IMR-90 (cell line): ENCODE measurements at regions not wholly inside any gene's neighbourhood (a gene's known extent, or its start where the extent isn't known, plus 50 kb on each side); places are given as distances from the start of the nearest gene placed in this dataset.

Experiments used
- ATAC-seq: fragments of 200-7000 bp; cut with Tn5 transposase; 2 replicates; pipeline ENCODE4 v1.9.1; 2020; ENCODE audit warnings: low read depth, mild to moderate bottlenecking, moderate library complexity
- BruUV-seq: library from RNA; stranded (reverse); fragments of 400-500 nt; replicated peaks from 2 replicates; lab custom pipeline; 2021; lab: Mats Ljungman, UMichigan
- CTCF ChIA-PET: fragments of 300-600 bp; formaldehyde crosslinking; extraction: SDS; loops from one replicate; lab custom pipeline; 2021; ENCODE audit warnings: antibody characterized with exemption; lab: Yijun Ruan, JAX
- POLR2A ChIA-PET: fragments of 300-600 bp; sonication (Branson Sonifier 250); formaldehyde crosslinking; loops from one replicate; lab custom pipeline; 2022; ENCODE audit warnings: antibody characterized with exemption; ENCODE audit not compliant: unreplicated experiment; lab: Charles Lee
- DNase-seq: peaks from one replicate; pipeline ENCODE4 v3.0.0; 2013
- H2AFZ ChIP-seq: replicated peaks from 2 replicates; pipeline ENCODE3; 2013; ENCODE audit warnings: low read length, mild to moderate bottlenecking; ENCODE audit not compliant: poor library complexity
- H2AK5ac ChIP-seq: 2 replicates; pipeline ENCODE4 v1.6.1; 2013; ENCODE audit warnings: low read depth, low read length, inconsistent platforms
- H2AK9ac ChIP-seq: replicated peaks from 2 replicates; pipeline ENCODE3; 2013; ENCODE audit warnings: mild to moderate bottlenecking, low read depth, low read length, moderate library complexity; ENCODE audit not compliant: poor library complexity
- H2BK120ac ChIP-seq: 2 replicates; pipeline ENCODE4 v1.6.1; 2013; ENCODE audit warnings: low read depth, low read length, inconsistent platforms
- H2BK15ac ChIP-seq: 3 replicates; pipeline ENCODE4 v1.6.1; 2013; ENCODE audit warnings: low read depth, low read length, inconsistent platforms
- H2BK20ac ChIP-seq: 2 replicates; pipeline ENCODE4 v1.6.1; 2013; ENCODE audit warnings: low read depth, mild to moderate bottlenecking, inconsistent platforms, low read length, moderate library complexity
- H2BK5ac ChIP-seq: 2 replicates; pipeline ENCODE4 v1.6.1; 2013; ENCODE audit warnings: mild to moderate bottlenecking, low read depth, low read length, inconsistent platforms; ENCODE audit not compliant: poor library complexity, severe bottlenecking
- H3K14ac ChIP-seq: replicated peaks from 2 replicates; pipeline ENCODE4 v1.6.1; 2013; ENCODE audit warnings: low read depth, low read length, inconsistent platforms
- H3K18ac ChIP-seq: 2 replicates; pipeline ENCODE4 v1.6.1; 2013; ENCODE audit warnings: low read depth, low read length, control low read depth
- H3K23ac ChIP-seq: 2 replicates; pipeline ENCODE4 v1.6.1; 2013; ENCODE audit warnings: low read depth, low read length, inconsistent platforms
- H3K27ac ChIP-seq: 2 replicates; pipeline ENCODE4 v1.5.1; 2013; ENCODE audit warnings: mild to moderate bottlenecking, control low read depth, low read length; ENCODE audit not compliant: insufficient read depth
- H3K27me3 ChIP-seq: 2 replicates; pipeline ENCODE4 v1.6.1; 2013; ENCODE audit warnings: low read length; ENCODE audit not compliant: control insufficient read depth, insufficient read depth
- H3K36me3 ChIP-seq: 2 replicates; pipeline ENCODE4 v1.6.1; 2013; ENCODE audit warnings: low read length, mixed read lengths; ENCODE audit not compliant: control insufficient read depth, insufficient read depth
- H3K4ac ChIP-seq: 2 replicates; pipeline ENCODE4 v1.6.1; 2013; ENCODE audit warnings: low read depth, low read length, inconsistent platforms
- H3K4me1 ChIP-seq: 2 replicates; pipeline ENCODE4 v1.6.1; 2013; ENCODE audit warnings: low read length, mixed read lengths; ENCODE audit not compliant: control insufficient read depth, insufficient read depth
- H3K4me2 ChIP-seq: 2 replicates; pipeline ENCODE4 v1.6.1; 2013; ENCODE audit warnings: low read depth, mild to moderate bottlenecking, control low read depth, low read length, moderate library complexity
- H3K4me3 ChIP-seq: 2 replicates; pipeline ENCODE4 v1.5.1; 2013; ENCODE audit warnings: low read depth, mild to moderate bottlenecking, control low read depth, low read length, moderate library complexity; ENCODE audit not compliant: insufficient read depth
- H3K56ac ChIP-seq: 2 replicates; pipeline ENCODE4 v1.6.1; 2013; ENCODE audit warnings: low read length, inconsistent platforms; ENCODE audit not compliant: insufficient read depth; ENCODE audit errors: extremely low read depth
- H3K79me1 ChIP-seq, 2 experiments: 2 replicates each; pipeline ENCODE4 v1.6.1; 2013; ENCODE audit warnings: low read length in 2 of 2, inconsistent platforms in 1 of 2, low read depth in 1 of 2
- H3K9ac ChIP-seq: 2 replicates; pipeline ENCODE4 v1.6.1; 2013; ENCODE audit warnings: low read depth, low read length, control low read depth
- H3K9me1 ChIP-seq: 2 replicates; pipeline ENCODE4 v1.6.1; 2013; ENCODE audit warnings: low read length, inconsistent platforms; ENCODE audit not compliant: insufficient read depth
- H3K9me3 ChIP-seq: 2 replicates; pipeline ENCODE4 v1.6.1; 2013; ENCODE audit warnings: low read length; ENCODE audit not compliant: control insufficient read depth, insufficient read depth
- H4K20me1 ChIP-seq: 2 replicates; pipeline ENCODE4 v1.6.1; 2013; ENCODE audit warnings: low read length, inconsistent platforms; ENCODE audit not compliant: insufficient read depth
- H4K5ac ChIP-seq: 2 replicates; pipeline ENCODE4 v1.6.1; 2013; ENCODE audit warnings: mild to moderate bottlenecking, low read depth, low read length, control low read depth
- H4K8ac ChIP-seq, 2 experiments: 2 replicates each; pipeline ENCODE4 v1.6.1; 2013; ENCODE audit warnings: low read depth in 2 of 2, low read length in 2 of 2, control low read depth in 1 of 2, inconsistent platforms in 1 of 2
- H4K91ac ChIP-seq: 2 replicates; pipeline ENCODE4 v1.6.1; 2013; ENCODE audit warnings: low read depth, low read length, inconsistent platforms; ENCODE audit not compliant: insufficient read depth
- BHLHE40 ChIP-seq: fragments of 150-350 bp; IDR thresholded peaks from 2 replicates; pipeline ENCODE4 v1.6.1; 2016; ENCODE audit warnings: mild to moderate bottlenecking, low read depth, low read length
- CHD1 ChIP-seq: IDR thresholded peaks from 2 replicates; pipeline ENCODE4 v1.6.1; 2012; ENCODE audit warnings: low read depth, low read length, improper control_type of control experiment
- FOS ChIP-seq: fragments of 150-350 bp; IDR thresholded peaks from 2 replicates; pipeline ENCODE4 v1.6.1; 2016; ENCODE audit warnings: low read depth, low read length
- MAFK ChIP-seq: IDR thresholded peaks from 2 replicates; pipeline ENCODE4 v1.6.1; 2012; ENCODE audit warnings: low read depth, low read length, improper control_type of control experiment
- NFE2L2 ChIP-seq: fragments of 150-350 bp; IDR thresholded peaks from 2 replicates; pipeline ENCODE4 v1.6.1; 2016; ENCODE audit warnings: low read depth, mild to moderate bottlenecking, low read length
- POLR2A ChIP-seq: IDR thresholded peaks from 2 replicates; pipeline ENCODE4 v1.6.1; 2012; ENCODE audit warnings: mild to moderate bottlenecking, low read depth, low read length
- RAD21 ChIP-seq: IDR thresholded peaks from 2 replicates; pipeline ENCODE4 v1.6.1; 2012; ENCODE audit warnings: low read length, improper control_type of control experiment
- RCOR1 ChIP-seq: IDR thresholded peaks from 2 replicates; pipeline ENCODE4 v1.6.1; 2012; ENCODE audit warnings: mild to moderate bottlenecking, low read length, improper control_type of control experiment; ENCODE audit not compliant: insufficient replicate concordance
- RFX5 ChIP-seq: IDR thresholded peaks from 2 replicates; pipeline ENCODE4 v1.8.0; 2012; ENCODE audit warnings: low read depth, mild to moderate bottlenecking, low read length, moderate library complexity
- SMC3 ChIP-seq: fragments of 150-350 bp; IDR thresholded peaks from 2 replicates; pipeline ENCODE4 v1.6.1; 2016; ENCODE audit warnings: low read depth, mild to moderate bottlenecking, antibody characterized with exemption, low read length, moderate library complexity
- WGBS, 2 experiments: methylation state at CpG; one replicate each; pipeline versions ENCODE4 v1.1.5 to v1.1.7; 2013; ENCODE audit warnings: missing lambda C conversion rate in 2 of 2; ENCODE audit not compliant: insufficient read length in 1 of 2; ENCODE audit errors: extremely low coverage in 2 of 2; 5-methylcytosine and 5-hydroxymethylcytosine counted together
- dilution Hi-C: fragments of 300-500 bp; cut with HindIII; formaldehyde crosslinking; loops from one replicate; pipeline ENCODE4 v1.14.3; 2018; ENCODE audit warnings: low sequenced_read_pairs; ENCODE audit not compliant: unreplicated experiment
- in situ Hi-C: fragments of 300-500 bp; cut with MboI; formaldehyde crosslinking; loops from 3 replicates; pipeline ENCODE4 v1.14.3; 2019; ENCODE audit warnings: low sequenced_read_pairs, inconsistent platforms, mixed read lengths
- intact Hi-C: fragments of 100-400 bp; cut with micrococcal nuclease; formaldehyde crosslinking; loops from 2 replicates; pipeline ENCODE4 v1.10.0; 2022
- TF ChIP-seq, protein P1 (sequence below): conservative IDR thresholded peaks from 2 replicates; pipeline ENCODE4 v1.5.1; 2012; ENCODE audit warnings: mild to moderate bottlenecking, low read depth, low read length, improper control_type of control experiment
- TF ChIP-seq, protein P2 (sequence below): fragments of 150-350 bp; IDR thresholded peaks from 2 replicates; pipeline ENCODE4 v1.6.1; 2016; ENCODE audit warnings: low read depth, mild to moderate bottlenecking, low read length, moderate library complexity, borderline replicate concordance

DNA sequence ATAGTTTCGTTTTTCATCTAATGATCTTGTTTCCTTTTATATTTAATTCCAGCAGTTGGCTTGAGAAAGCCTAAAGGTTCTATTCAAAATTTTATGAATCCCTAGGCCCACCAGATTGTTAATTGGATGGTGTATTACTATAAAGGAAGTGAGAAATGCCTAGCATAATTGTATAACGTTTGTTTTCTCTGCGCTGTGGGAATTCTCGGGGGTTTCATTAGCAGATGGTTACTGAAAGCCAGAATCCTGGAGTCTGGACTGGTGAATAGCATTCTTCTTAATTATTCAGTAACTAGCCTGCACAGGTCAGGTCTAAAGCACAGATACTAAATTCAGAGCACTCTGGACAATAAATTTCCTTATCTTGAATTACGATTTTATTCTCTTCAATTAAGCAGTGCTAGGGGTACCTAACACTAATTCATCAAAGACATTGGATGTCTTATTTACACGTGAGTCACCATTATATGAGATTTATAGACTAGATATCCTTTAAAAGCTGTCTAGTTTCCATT, 459.4 kb downstream of the DTHD1 start:
- no peak overlapping the region for H2BK20ac ChIP-seq
- ChIA-PET POLR2A (no interaction called here), CTCF (no interaction called here)
- intact Hi-C loops (no loop called here), in situ Hi-C loops (no loop called here), dilution Hi-C loops (no loop called here)
- BruUV-seq: no TSS peak
- H3K23ac ChIP-seq: no peak overlapping the region
- no peak overlapping the region for H4K8ac ChIP-seq
- TF ChIP-seq FOS (no peak), RFX5 (no peak), BHLHE40 (no peak), POLR2A (no peak), MAFK (no peak), RCOR1 (no peak), RAD21 (no peak), CHD1 (no peak), NFE2L2 (no peak), SMC3 (no peak)
- TF ChIP-seq, protein P1, sequence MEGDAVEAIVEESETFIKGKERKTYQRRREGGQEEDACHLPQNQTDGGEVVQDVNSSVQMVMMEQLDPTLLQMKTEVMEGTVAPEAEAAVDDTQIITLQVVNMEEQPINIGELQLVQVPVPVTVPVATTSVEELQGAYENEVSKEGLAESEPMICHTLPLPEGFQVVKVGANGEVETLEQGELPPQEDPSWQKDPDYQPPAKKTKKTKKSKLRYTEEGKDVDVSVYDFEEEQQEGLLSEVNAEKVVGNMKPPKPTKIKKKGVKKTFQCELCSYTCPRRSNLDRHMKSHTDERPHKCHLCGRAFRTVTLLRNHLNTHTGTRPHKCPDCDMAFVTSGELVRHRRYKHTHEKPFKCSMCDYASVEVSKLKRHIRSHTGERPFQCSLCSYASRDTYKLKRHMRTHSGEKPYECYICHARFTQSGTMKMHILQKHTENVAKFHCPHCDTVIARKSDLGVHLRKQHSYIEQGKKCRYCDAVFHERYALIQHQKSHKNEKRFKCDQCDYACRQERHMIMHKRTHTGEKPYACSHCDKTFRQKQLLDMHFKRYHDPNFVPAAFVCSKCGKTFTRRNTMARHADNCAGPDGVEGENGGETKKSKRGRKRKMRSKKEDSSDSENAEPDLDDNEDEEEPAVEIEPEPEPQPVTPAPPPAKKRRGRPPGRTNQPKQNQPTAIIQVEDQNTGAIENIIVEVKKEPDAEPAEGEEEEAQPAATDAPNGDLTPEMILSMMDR: no peak
- TF ChIP-seq, protein P2, sequence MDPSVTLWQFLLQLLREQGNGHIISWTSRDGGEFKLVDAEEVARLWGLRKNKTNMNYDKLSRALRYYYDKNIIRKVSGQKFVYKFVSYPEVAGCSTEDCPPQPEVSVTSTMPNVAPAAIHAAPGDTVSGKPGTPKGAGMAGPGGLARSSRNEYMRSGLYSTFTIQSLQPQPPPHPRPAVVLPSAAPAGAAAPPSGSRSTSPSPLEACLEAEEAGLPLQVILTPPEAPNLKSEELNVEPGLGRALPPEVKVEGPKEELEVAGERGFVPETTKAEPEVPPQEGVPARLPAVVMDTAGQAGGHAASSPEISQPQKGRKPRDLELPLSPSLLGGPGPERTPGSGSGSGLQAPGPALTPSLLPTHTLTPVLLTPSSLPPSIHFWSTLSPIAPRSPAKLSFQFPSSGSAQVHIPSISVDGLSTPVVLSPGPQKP: no peak
- no peak overlapping the region for H2AK9ac ChIP-seq
- no peak overlapping the region for H2AK5ac ChIP-seq
- no peaks in the 10 kb centered on the region for H3K27me3 ChIP-seq
- H3K14ac ChIP-seq: no peak overlapping the region
- H3K4me1 ChIP-seq: no peaks in the 10 kb centered on the region
- no peak overlapping the region for H3K4me3 ChIP-seq
- H3K4me2 ChIP-seq: no peak overlapping the region
- H2AFZ ChIP-seq: no peak overlapping the region
- ATAC-seq: no peak
- H4K20me1 ChIP-seq: no peaks in the 10 kb centered on the region
- no CpG with 5 or more reads among the region's 6 CpGs for WGBS, 2 experiments
- no peak overlapping the region for H3K9ac ChIP-seq
- no peak overlapping the region for H3K56ac ChIP-seq
- H4K91ac ChIP-seq: no peak overlapping the region
- DNase-seq: no peak
- H4K5ac ChIP-seq: no peak overlapping the region
- no peak overlapping the region for H2BK5ac ChIP-seq
- H3K36me3 ChIP-seq: no peaks in the 10 kb centered on the region
- no peak overlapping the region for H3K27ac ChIP-seq
- peaks cover 4% of the 10 kb centered on the region; the same call in 1 of the 2 replicates for H3K9me3 ChIP-seq
- no peak overlapping the region for H2BK15ac ChIP-seq
- no peak overlapping the region for H3K18ac ChIP-seq
- H3K79me1 ChIP-seq: no peaks in the 10 kb centered on the region
- no peak overlapping the region for H3K4ac ChIP-seq
- H2BK120ac ChIP-seq: no peak overlapping the region
- no peaks in the 10 kb centered on the region for H3K9me1 ChIP-seq
